ENCODE measurements at regions not wholly inside any gene's neighbourhood (a gene's known extent, or its start where the extent isn't known, plus 50 kb on each side); places are given as distances from the start of the nearest gene placed in this dataset.
"Not testable (repeated sequence)": the region's sequence is repeated elsewhere in the genome, so short reads cannot be mapped to it uniquely, and the experiment has no call there.

DNA sequence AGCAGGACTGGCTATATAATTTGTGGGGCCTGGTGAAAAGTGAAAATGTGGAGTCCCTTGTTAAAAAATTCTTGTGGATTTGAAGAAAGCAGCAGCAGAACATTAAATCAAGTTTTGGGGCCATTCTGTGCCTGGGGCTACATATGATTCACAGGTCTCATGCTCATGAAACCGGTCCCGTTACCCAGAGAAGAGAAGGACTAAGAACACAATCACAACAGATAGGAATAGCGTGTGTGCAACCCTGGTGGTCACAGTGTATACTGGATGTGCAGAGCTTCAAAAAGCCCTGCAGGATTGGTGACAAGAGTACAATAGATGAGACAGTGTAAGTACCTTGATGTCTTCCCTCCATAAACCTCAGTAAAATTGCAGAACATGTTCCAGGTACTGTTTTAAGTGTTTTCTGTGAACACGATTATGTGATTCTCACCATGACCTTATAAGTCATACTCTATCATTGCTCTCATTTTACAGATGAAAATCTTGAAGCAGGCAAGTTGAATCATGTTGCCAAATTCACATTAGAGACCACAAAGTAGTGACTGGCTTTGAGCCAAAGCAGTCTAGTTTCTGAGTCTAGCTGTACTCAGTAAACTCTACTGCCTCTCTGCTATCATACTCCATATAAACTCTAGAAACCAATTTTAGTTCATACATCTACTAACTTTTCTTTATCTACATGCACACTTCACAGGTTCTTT is 636.5 kb downstream of the TAF11L14 start:
- DNase-seq, result no peak

GRCh38 chr5:18276939-18277338 is 642.7 kb downstream of the TAF11L14 start:
- no peak for DNase-seq

- no peak for DNase-seq
Measured at GRCh38 chr5:18281947-18282581, 647.8 kb downstream of the TAF11L14 start.

- no peak for DNase-seq
Measured at GRCh38 chr5:18285257-18285656, 651.0 kb downstream of the TAF11L14 start.

- no peak for DNase-seq
Measured at GRCh38 chr5:18292146-18292545, 657.9 kb downstream of the TAF11L14 start.

DNA sequence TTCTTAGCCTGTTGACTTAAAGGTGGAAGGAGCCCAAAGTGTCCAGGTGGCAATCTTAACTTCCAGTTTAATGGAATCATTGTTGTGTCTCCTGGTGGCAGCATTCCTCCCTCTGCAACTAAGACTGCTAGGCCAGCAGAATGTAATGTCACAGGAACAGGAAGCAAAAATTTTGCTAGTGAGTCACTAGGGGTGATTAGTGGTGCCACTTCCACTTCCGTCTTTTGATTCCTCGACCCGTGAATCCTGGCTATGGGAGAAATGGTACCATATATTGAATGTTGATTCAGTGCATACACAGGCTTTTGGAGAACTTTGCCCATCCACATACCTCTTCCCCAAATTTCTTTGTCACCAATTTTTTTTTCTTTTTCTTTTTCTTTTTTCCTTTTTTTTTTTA is 661.4 kb downstream of the TAF11L14 start:
- DNase-seq, result not testable (repeated sequence)

DNA sequence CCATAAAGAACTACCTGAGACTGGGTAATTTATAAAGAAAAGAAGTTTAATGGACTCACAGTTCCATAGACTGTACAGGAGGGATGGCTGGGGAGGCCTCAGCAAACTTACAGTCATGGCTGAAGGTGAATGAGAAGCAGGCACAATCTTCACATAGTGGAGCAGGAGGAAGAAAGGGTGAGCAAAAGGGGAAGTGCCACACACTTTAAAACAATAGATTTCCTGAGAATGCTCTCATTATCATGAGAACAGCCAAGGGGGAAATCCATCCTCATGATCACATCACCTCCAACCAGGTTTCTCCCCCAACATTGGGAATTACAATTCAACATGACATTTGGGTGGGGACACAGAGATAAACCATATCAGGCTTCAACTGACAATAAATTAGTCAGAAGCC is 664.9 kb downstream of the TAF11L14 start:
- DNase-seq, result no peak

GRCh38 chr5:18305288-18305924 is 671.1 kb downstream of the TAF11L14 start:
- DNase-seq, result no peak

DNA sequence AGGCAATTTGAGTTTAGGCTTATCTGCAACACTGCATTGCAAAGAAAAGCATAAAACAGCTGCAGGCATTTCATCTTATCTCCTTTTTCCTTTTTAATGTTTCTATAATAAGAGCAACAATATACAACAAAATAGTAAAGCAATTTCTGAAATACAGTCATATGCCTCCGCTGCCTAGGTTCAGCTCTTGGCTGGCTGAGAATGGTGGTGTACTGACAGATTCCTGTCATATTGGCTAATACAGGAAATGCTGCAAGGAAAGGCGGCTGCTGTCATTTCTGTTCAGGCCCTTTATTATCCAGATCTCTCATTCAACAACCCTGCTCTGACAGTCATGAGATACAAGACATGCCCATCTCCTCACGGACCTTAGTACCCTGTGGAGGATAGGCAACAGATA is 677.0 kb downstream of the TAF11L14 start:
- no peak for DNase-seq

- no peak for DNase-seq
Measured at GRCh38 chr5:18312016-18312415, 677.8 kb downstream of the TAF11L14 start.

- no peak for DNase-seq
Measured at GRCh38 chr5:18314192-18314778, 680.0 kb downstream of the TAF11L14 start.

- DNase-seq, result no peak
Measured at GRCh38 chr5:18321262-18321942, 687.1 kb downstream of the TAF11L14 start.

GRCh38 chr5:18323891-18324290 is 689.6 kb downstream of the TAF11L14 start:
- DNase-seq, result no peak

GRCh38 chr5:18325431-18325830 is 691.2 kb downstream of the TAF11L14 start:
- no peak for DNase-seq

DNA sequence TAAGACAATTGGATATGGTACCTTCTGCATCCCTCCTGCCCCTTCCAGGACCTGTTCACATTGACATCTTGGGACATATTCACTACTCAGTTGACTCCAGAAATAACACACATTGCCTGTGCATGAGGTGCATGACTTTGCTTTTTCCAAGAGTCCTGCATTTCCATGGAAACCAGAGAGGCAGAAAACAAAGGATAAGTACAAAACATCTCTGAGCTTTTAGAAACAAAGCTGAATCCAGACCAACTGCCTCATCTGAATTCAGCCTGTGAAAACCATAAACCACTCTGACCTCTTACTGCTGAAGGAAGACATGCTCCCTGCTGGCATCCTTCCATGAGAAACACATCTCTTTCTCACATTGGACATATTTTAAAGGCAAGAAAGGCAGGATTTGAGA is 695.1 kb downstream of the TAF11L14 start:
- DNase-seq, result no peak

- no peak for DNase-seq
Measured at GRCh38 chr5:18333841-18334240, 699.6 kb downstream of the TAF11L14 start.

DNA sequence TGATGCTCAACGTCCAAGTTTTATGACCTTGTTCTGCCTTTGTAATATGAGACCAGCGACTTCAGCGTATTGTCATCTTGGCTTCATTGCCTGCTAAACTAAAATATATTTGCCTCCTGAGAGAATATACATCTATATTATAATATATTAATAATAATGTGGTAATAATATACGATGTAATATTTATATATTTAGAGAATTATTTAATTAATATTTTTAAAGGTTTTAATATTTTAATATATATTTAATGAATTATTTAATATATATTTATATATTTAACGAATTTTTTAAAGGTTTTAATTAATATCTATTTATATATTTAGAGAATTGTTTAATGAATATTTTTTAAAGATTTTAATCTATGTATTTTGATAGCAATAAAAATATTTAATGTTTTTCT is 700.7 kb downstream of the TAF11L14 start:
- DNase-seq, result no peak

DNA sequence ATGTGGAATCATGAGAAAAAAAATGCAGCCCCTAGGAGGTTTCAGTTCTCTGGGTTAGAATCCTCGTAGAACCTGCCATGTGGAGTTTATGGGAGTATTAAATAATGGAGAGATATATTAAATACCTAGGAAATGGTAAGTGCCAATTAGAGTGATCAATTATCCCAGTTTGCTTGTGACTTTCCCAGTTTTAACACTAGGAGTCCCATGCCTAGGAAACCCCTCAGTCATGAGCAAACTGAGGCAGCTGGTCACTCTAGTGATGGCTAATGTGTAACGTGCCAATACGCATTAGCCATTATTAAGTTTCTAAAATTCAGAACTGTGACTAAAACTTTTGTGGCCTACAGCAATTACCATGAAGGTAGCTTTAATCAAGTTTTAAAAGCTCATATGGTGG is 720.6 kb downstream of the TAF11L14 start:
- DNase-seq, result no peak

GRCh38 chr5:18357486-18357885 is 723.2 kb downstream of the TAF11L14 start:
- no peak for DNase-seq

GRCh38 chr5:18366234-18366633 is 732.0 kb downstream of the TAF11L14 start:
- DNase-seq, result no peak

- DNase-seq, result no peak
Measured at GRCh38 chr5:18370531-18370930, 736.3 kb downstream of the TAF11L14 start.

GRCh38 chr5:18375641-18376040 is 741.4 kb downstream of the TAF11L14 start:
- DNase-seq, result no peak

GRCh38 chr5:18378066-18378465 is 743.8 kb downstream of the TAF11L14 start:
- no peak for DNase-seq

Data from activated T-cell treated with anti-CD3 and anti-CD28 coated beads for 4 hours (primary cell).